ENCODE measurements at regions not wholly inside any gene's neighbourhood (a gene's known extent, or its start where the extent isn't known, plus 50 kb on each side); places are given as distances from the start of the nearest gene placed in this dataset.

- Histone ChIP-seq H3K4me2 (ENCODE audit: low read length) (no peak overlapping the region), H4K20me1 (ENCODE audit: insufficient read depth, low read length) (no peaks in the 10 kb centered on the region), H3K4me1 (ENCODE audit: low read length) (no peaks in the 10 kb centered on the region), H2AFZ (ENCODE audit: low read depth, low read length) (no peak overlapping the region), H3K79me2 (ENCODE audit: low read length) (no peaks in the 10 kb centered on the region), H3K27me3 (ENCODE audit: low read depth, low read length) (no peaks in the 10 kb centered on the region), H3K27ac (ENCODE audit: low read length) (no peak overlapping the region), H3K9ac (ENCODE audit: low read length) (no peak overlapping the region), H3K9me3 (ENCODE audit: insufficient read depth, low read length) (no peaks in the 10 kb centered on the region), H3K4me3 (ENCODE audit: low read length) (no peak overlapping the region), H3K36me3 (replicated peaks; ENCODE audit: low read depth, low read length) (no peaks in the 10 kb centered on the region)
- TF ChIP-seq CTCF (IDR thresholded peaks at IDR 0.05; ENCODE audit: low read depth, low read length) (no peak), EZH2phosphoT487 (IDR thresholded peaks at IDR 0.05; ENCODE audit: low read depth) (no peak)
Observed at GRCh38 chr18:73924836-73925235, 222.8 kb downstream of the FBXO15 start.

GRCh38 chr18:73924307-73924706 is 223.3 kb downstream of the FBXO15 start:
- H3K9ac ChIP-seq (ENCODE audit: low read length): no peak overlapping the region
- no peaks in the 10 kb centered on the region for H3K4me1 ChIP-seq (ENCODE audit: low read length)
- H3K27ac ChIP-seq (ENCODE audit: low read length): no peak overlapping the region
- no peaks in the 10 kb centered on the region for H3K79me2 ChIP-seq (ENCODE audit: low read length)
- H4K20me1 ChIP-seq (ENCODE audit: insufficient read depth, low read length): no peaks in the 10 kb centered on the region
- no peaks in the 10 kb centered on the region for H3K36me3 ChIP-seq (replicated peaks; ENCODE audit: low read depth, low read length)
- H3K4me2 ChIP-seq (ENCODE audit: low read length): no peak overlapping the region
- no peak overlapping the region for H3K4me3 ChIP-seq (ENCODE audit: low read length)
- H3K27me3 ChIP-seq (ENCODE audit: low read depth, low read length): no peaks in the 10 kb centered on the region
- TF ChIP-seq CTCF (IDR thresholded peaks at IDR 0.05; ENCODE audit: low read depth, low read length) (no peak), EZH2phosphoT487 (IDR thresholded peaks at IDR 0.05; ENCODE audit: low read depth) (no peak)
- H2AFZ ChIP-seq (ENCODE audit: low read depth, low read length): no peak overlapping the region
- H3K9me3 ChIP-seq (ENCODE audit: insufficient read depth, low read length): no peaks in the 10 kb centered on the region

- no peak overlapping the region for H2AFZ ChIP-seq (ENCODE audit: low read depth, low read length)
- TF ChIP-seq CTCF (IDR thresholded peaks at IDR 0.05; ENCODE audit: low read depth, low read length): no peak
- no peak for TF ChIP-seq EZH2phosphoT487 (IDR thresholded peaks at IDR 0.05; ENCODE audit: low read depth)
- no peaks in the 10 kb centered on the region for H3K9me3 ChIP-seq (ENCODE audit: insufficient read depth, low read length)
- H4K20me1 ChIP-seq (ENCODE audit: insufficient read depth, low read length): no peaks in the 10 kb centered on the region
- H3K4me2 ChIP-seq (ENCODE audit: low read length): no peak overlapping the region
- H3K36me3 ChIP-seq (replicated peaks; ENCODE audit: low read depth, low read length): no peaks in the 10 kb centered on the region
- no peak overlapping the region for H3K4me3 ChIP-seq (ENCODE audit: low read length)
- H3K9ac ChIP-seq (ENCODE audit: low read length): no peak overlapping the region
- no peaks in the 10 kb centered on the region for H3K27me3 ChIP-seq (ENCODE audit: low read depth, low read length)
- no peaks in the 10 kb centered on the region for H3K79me2 ChIP-seq (ENCODE audit: low read length)
- no peaks in the 10 kb centered on the region for H3K4me1 ChIP-seq (ENCODE audit: low read length)
- no peak overlapping the region for H3K27ac ChIP-seq (ENCODE audit: low read length)
Observed at GRCh38 chr18:73923866-73924265, 223.8 kb downstream of the FBXO15 start.

GRCh38 chr18:73920033-73920432 is 227.6 kb downstream of the FBXO15 start:
- no peaks in the 10 kb centered on the region for H3K79me2 ChIP-seq (ENCODE audit: low read length)
- no peaks in the 10 kb centered on the region for H3K9me3 ChIP-seq (ENCODE audit: insufficient read depth, low read length)
- TF ChIP-seq CTCF (IDR thresholded peaks at IDR 0.05; ENCODE audit: low read depth, low read length) (no peak), EZH2phosphoT487 (IDR thresholded peaks at IDR 0.05; ENCODE audit: low read depth) (no peak)
- no peaks in the 10 kb centered on the region for H4K20me1 ChIP-seq (ENCODE audit: insufficient read depth, low read length)
- H3K27me3 ChIP-seq (ENCODE audit: low read depth, low read length): no peaks in the 10 kb centered on the region
- no peaks in the 10 kb centered on the region for H3K36me3 ChIP-seq (replicated peaks; ENCODE audit: low read depth, low read length)
- H3K4me2 ChIP-seq (ENCODE audit: low read length): no peak overlapping the region
- H2AFZ ChIP-seq (ENCODE audit: low read depth, low read length): no peak overlapping the region
- H3K27ac ChIP-seq (ENCODE audit: low read length): no peak overlapping the region
- no peaks in the 10 kb centered on the region for H3K4me1 ChIP-seq (ENCODE audit: low read length)
- no peak overlapping the region for H3K9ac ChIP-seq (ENCODE audit: low read length)
- no peak overlapping the region for H3K4me3 ChIP-seq (ENCODE audit: low read length)

All from OCI-LY3 (cell line).